Neuronal stem cell (in vitro differentiated cells): ENCODE measurements at regions not wholly inside any gene's neighbourhood (a gene's known extent, or its start where the extent isn't known, plus 50 kb on each side); places are given as distances from the start of the nearest gene placed in this dataset.

Source experiments
- DNase-seq: peaks from one replicate; pipeline ENCODE4 v3.0.0-alpha.2; 2013; ENCODE audit warnings: low spot score
- H2AFZ ChIP-seq: one replicate; pipeline ENCODE4 v1.6.1; 2013; ENCODE audit warnings: mild to moderate bottlenecking, low read length, inconsistent platforms
- H2AK5ac ChIP-seq: 2 replicates; pipeline ENCODE4 v1.6.1; 2013; ENCODE audit warnings: low read depth, mild to moderate bottlenecking, inconsistent platforms, low read length, moderate library complexity, mixed read lengths
- H2BK120ac ChIP-seq: 2 replicates; pipeline ENCODE4 v1.6.1; 2013; ENCODE audit warnings: low read depth, mild to moderate bottlenecking, inconsistent platforms, low read length, moderate library complexity, mixed read lengths
- H2BK12ac ChIP-seq: one replicate; pipeline ENCODE4 v1.6.1; 2013; ENCODE audit warnings: low read length, inconsistent platforms
- H2BK15ac ChIP-seq: 2 replicates; pipeline ENCODE4 v1.6.1; 2013; ENCODE audit warnings: mild to moderate bottlenecking, low read length, inconsistent platforms, mixed read lengths
- H2BK5ac ChIP-seq: one replicate; pipeline ENCODE4 v1.6.1; 2013; ENCODE audit warnings: inconsistent platforms, mild to moderate bottlenecking, low read length, moderate library complexity
- H3K14ac ChIP-seq: one replicate; pipeline ENCODE4 v1.6.1; 2013; ENCODE audit warnings: low read length, inconsistent platforms
- H3K18ac ChIP-seq: 2 replicates; pipeline ENCODE4 v1.6.1; 2013; ENCODE audit warnings: low read length, inconsistent platforms
- H3K23ac ChIP-seq: 2 replicates; pipeline ENCODE4 v1.6.1; 2013; ENCODE audit warnings: low read depth, mild to moderate bottlenecking, mixed read lengths, low read length, inconsistent platforms; ENCODE audit not compliant: poor library complexity
- H3K27ac ChIP-seq: replicated peaks from 3 replicates; pipeline ENCODE4 v1.5.1; 2013; ENCODE audit warnings: low read length, inconsistent platforms
- H3K27me3 ChIP-seq, 3 experiments: 2 replicates each; pipeline ENCODE4 v1.6.1; 2013; ENCODE audit warnings: low read length in 3 of 3, mild to moderate bottlenecking in 2 of 3, inconsistent platforms in 1 of 3, low read depth in 1 of 3, mixed read lengths in 1 of 3, moderate library complexity in 1 of 3; ENCODE audit not compliant: control insufficient read depth in 3 of 3, insufficient read depth in 3 of 3
- H3K36me3 ChIP-seq, 2 donors: replicated peaks in 1 of 2; 2 replicates each; pipeline ENCODE4 v1.6.1; 2013; ENCODE audit warnings: low read length in 2 of 2; ENCODE audit not compliant: control insufficient read depth in 2 of 2, insufficient read depth in 2 of 2
- H3K4ac ChIP-seq: 2 replicates; pipeline ENCODE4 v1.6.1; 2013; ENCODE audit warnings: inconsistent platforms, mild to moderate bottlenecking, low read length, moderate library complexity
- H3K4me1 ChIP-seq, 2 donors: 1 replicate in 1 of 2; 2 replicates in 1 of 2; pipeline ENCODE4 v1.6.1; 2013; ENCODE audit warnings: low read length in 2 of 2, low read depth in 1 of 2; ENCODE audit not compliant: control insufficient read depth in 2 of 2, insufficient read depth in 1 of 2
- H3K4me2 ChIP-seq: one replicate; pipeline ENCODE4 v1.6.1; 2013; ENCODE audit warnings: mild to moderate bottlenecking, low read length, inconsistent platforms; ENCODE audit not compliant: insufficient read depth, poor library complexity, severe bottlenecking
- H3K4me3 ChIP-seq, 2 donors: 2 replicates each; pipeline ENCODE4 v1.5.1; 2013; ENCODE audit warnings: low read length in 2 of 2, mild to moderate bottlenecking in 2 of 2, inconsistent platforms in 1 of 2, moderate library complexity in 1 of 2
- H3K79me1 ChIP-seq: one replicate; pipeline ENCODE4 v1.6.1; 2013; ENCODE audit warnings: low read depth, mild to moderate bottlenecking, inconsistent platforms, low read length, moderate library complexity
- H3K9ac ChIP-seq: one replicate; pipeline ENCODE4 v1.6.1; 2013; ENCODE audit warnings: mild to moderate bottlenecking, low read depth, low read length, inconsistent platforms; ENCODE audit not compliant: poor library complexity
- H3K9me3 ChIP-seq, 2 donors: replicated peaks in 1 of 2; 2 replicates each; pipeline versions ENCODE3 to v1.6.1; 2013; ENCODE audit warnings: low read length in 2 of 2, mild to moderate bottlenecking in 2 of 2, inconsistent platforms in 1 of 2, low read depth in 1 of 2, mixed read lengths in 1 of 2, moderate library complexity in 1 of 2; ENCODE audit not compliant: control insufficient read depth in 2 of 2, insufficient read depth in 1 of 2
- H4K8ac ChIP-seq: one replicate; pipeline ENCODE4 v1.6.1; 2013; ENCODE audit warnings: low read depth, mild to moderate bottlenecking, inconsistent platforms, low read length, moderate library complexity
- H4K91ac ChIP-seq: one replicate; pipeline ENCODE4 v1.6.1; 2013; ENCODE audit warnings: low read length, low read depth, mild to moderate bottlenecking, inconsistent platforms; ENCODE audit not compliant: poor library complexity
- whole genome bisulfite sequencing, 2 donors: extraction: QIAGEN DNeasy Blood & Tissue Kit; methylation state at CpG; one replicate each; pipeline ENCODE4 v1.1.7; 2013; ENCODE audit warnings: missing lambda C conversion rate in 2 of 2, mixed read lengths in 1 of 2; ENCODE audit not compliant: insufficient read length in 2 of 2, insufficient replicate concordance in 1 of 2; ENCODE audit errors: extremely low coverage in 2 of 2; 5-methylcytosine and 5-hydroxymethylcytosine counted together

- H2BK5ac ChIP-seq = no peak overlapping the region
- H3K4me3 ChIP-seq = no peak overlapping the region
- H3K4me1 ChIP-seq = no peaks in the 10 kb centered on the region
- WGBS, 2 donors = no CpG with 5 or more reads among the region's 3 CpGs
- no peak overlapping the region for H3K9ac ChIP-seq
- H3K27me3 ChIP-seq = no peaks in the 10 kb centered on the region
- no peak overlapping the region for H2BK12ac ChIP-seq
- H4K8ac ChIP-seq = no peak overlapping the region
- H3K23ac ChIP-seq = no peak overlapping the region
- no peak overlapping the region for H2BK120ac ChIP-seq
- no peak overlapping the region for H3K14ac ChIP-seq
- no peak overlapping the region for H2AFZ ChIP-seq
- no peak overlapping the region for H3K27ac ChIP-seq
- H3K4me2 ChIP-seq = no peak overlapping the region
- no peak overlapping the region for H4K91ac ChIP-seq
- H3K4ac ChIP-seq = no peak overlapping the region
- no peak for DNase-seq
- H3K9me3 ChIP-seq = no peaks in the 10 kb centered on the region
- H2BK15ac ChIP-seq = no peak overlapping the region
- H2AK5ac ChIP-seq = no peak overlapping the region
- no peaks in the 10 kb centered on the region for H3K36me3 ChIP-seq
- no peaks in the 10 kb centered on the region for H3K79me1 ChIP-seq
- H3K18ac ChIP-seq = no peak overlapping the region
Observed at GRCh38 chr1:218078916-218079315, 206.2 kb upstream of the RRP15 start.

DNA sequence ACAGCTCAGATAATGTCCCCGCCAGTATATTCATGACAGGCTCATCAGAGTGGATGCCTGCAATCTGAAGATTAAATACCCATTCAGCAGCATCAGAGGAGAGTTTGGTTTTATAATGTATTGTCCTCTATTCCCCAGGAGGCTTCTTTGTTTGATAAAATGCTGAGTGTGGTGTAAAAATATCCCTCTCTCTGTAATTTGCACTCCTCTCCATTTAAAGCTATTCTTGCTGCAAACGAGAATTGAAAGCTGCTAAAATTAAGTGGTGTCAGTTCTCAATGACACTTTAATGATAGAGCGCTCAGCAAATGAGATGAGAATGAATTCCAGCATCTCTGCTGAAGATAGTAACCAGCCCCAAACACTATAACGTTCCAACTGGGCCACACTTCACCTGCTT is 205.7 kb upstream of the RRP15 start:
- Histone ChIP-seq H2AK5ac (no peak overlapping the region), H3K18ac (no peak overlapping the region), H3K27ac (no peak overlapping the region), H3K36me3 (no peaks in the 10 kb centered on the region), H2AFZ (no peak overlapping the region), H3K4me3 (no peak overlapping the region), H2BK15ac (no peak overlapping the region), H3K27me3 (no peaks in the 10 kb centered on the region), H3K23ac (no peak overlapping the region), H3K79me1 (no peaks in the 10 kb centered on the region), H3K4me1 (no peaks in the 10 kb centered on the region), H2BK12ac (no peak overlapping the region), H3K9me3 (no peaks in the 10 kb centered on the region), H3K4ac (no peak overlapping the region), H2BK120ac (no peak overlapping the region), H4K91ac (no peak overlapping the region), H3K4me2 (no peak overlapping the region), H3K14ac (no peak overlapping the region), H3K9ac (no peak overlapping the region), H4K8ac (no peak overlapping the region), H2BK5ac (no peak overlapping the region)
- no CpG with 5 or more reads among the region's 4 CpGs for whole genome bisulfite sequencing, 2 donors
- no peak for DNase-seq

DNA sequence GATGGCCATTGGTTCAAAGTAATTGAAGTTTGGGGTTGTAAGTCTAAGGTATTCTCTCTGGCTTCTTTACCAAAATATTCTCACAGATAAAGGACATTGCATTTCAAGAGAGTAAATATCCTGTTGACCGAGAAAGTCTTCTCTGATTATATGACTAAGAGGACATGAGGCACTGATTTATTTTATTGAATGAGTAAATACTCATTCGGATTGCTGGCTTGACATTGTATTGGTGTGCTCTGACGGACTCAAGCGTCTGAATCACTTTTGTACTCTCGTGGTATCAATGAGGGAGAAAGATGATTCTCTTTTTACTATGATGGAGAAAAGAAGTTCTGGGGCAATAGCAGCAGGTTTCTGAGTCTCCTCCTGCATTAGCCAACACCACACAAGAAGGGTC is 205.3 kb upstream of the RRP15 start:
- Histone ChIP-seq H2BK5ac (no peak overlapping the region), H2AFZ (no peak overlapping the region), H2BK15ac (no peak overlapping the region), H3K9me3 (no peaks in the 10 kb centered on the region), H2AK5ac (no peak overlapping the region), H3K23ac (no peak overlapping the region), H3K18ac (no peak overlapping the region), H4K8ac (no peak overlapping the region), H3K4ac (no peak overlapping the region), H3K27me3 (no peaks in the 10 kb centered on the region), H3K9ac (no peak overlapping the region), H3K79me1 (no peaks in the 10 kb centered on the region), H2BK12ac (no peak overlapping the region), H4K91ac (no peak overlapping the region), H3K4me3 (no peak overlapping the region), H3K36me3 (no peaks in the 10 kb centered on the region), H3K27ac (no peak overlapping the region), H3K4me2 (no peak overlapping the region), H3K4me1 (no peaks in the 10 kb centered on the region), H2BK120ac (no peak overlapping the region), H3K14ac (no peak overlapping the region)
- no CpG with 5 or more reads among the region's 5 CpGs for WGBS, 2 donors
- no peak for DNase-seq

- Histone ChIP-seq H3K18ac (no peak overlapping the region), H3K4me3 (no peak overlapping the region), H3K23ac (no peak overlapping the region), H3K4me2 (no peak overlapping the region), H3K27ac (no peak overlapping the region), H3K4ac (no peak overlapping the region), H3K9ac (no peak overlapping the region), H4K91ac (no peak overlapping the region), H2BK12ac (no peak overlapping the region), H3K9me3 (no peaks in the 10 kb centered on the region), H2BK15ac (no peak overlapping the region), H3K27me3 (no peaks in the 10 kb centered on the region), H3K4me1 (no peaks in the 10 kb centered on the region), H3K36me3 (no peaks in the 10 kb centered on the region), H4K8ac (no peak overlapping the region), H2BK5ac (no peak overlapping the region), H2AFZ (no peak overlapping the region), H2AK5ac (no peak overlapping the region), H3K79me1 (no peaks in the 10 kb centered on the region), H3K14ac (no peak overlapping the region), H2BK120ac (no peak overlapping the region)
- no peak for DNase-seq
- no CpG with 5 or more reads among the region's 5 CpGs for WGBS, 2 donors
Observed at GRCh38 chr1:218080863-218081262, 204.2 kb upstream of the RRP15 start.
